Suprapubic skin (tissue), 4 donors: ENCODE measurements at regions not wholly inside any gene's neighbourhood (a gene's known extent, or its start where the extent isn't known, plus 50 kb on each side); places are given as distances from the start of the nearest gene placed in this dataset.

ENCODE experiments used
- CTCF ChIP-seq, 2 donors: fragments of 200-600 bp in 1 of 2; fragments of 450-650 bp in 1 of 2; sonication (generic) in 1 of 2; IDR thresholded peaks; one replicate each; pipeline ENCODE4 v1.5.1; 2016 to 2019; ENCODE audit warnings: antibody characterized with exemption in 2 of 2, mild to moderate bottlenecking in 1 of 2, moderate library complexity in 1 of 2
- EP300 ChIP-seq: sonication (generic); formaldehyde crosslinking; IDR thresholded peaks from one replicate; pipeline ENCODE4 v1.6.1; 2017; ENCODE audit warnings: antibody characterized with exemption
- POLR2A ChIP-seq, 2 donors: fragments of 450-650 bp; IDR thresholded peaks; one replicate each; pipeline ENCODE4 v1.6.1; 2017; ENCODE audit warnings: antibody characterized with exemption in 2 of 2, mild to moderate bottlenecking in 2 of 2, moderate library complexity in 2 of 2
- POLR2AphosphoS5 ChIP-seq, 3 donors: sonication (generic); formaldehyde crosslinking; IDR thresholded peaks; one replicate each; pipeline ENCODE4 v1.6.1; 2017; ENCODE audit warnings: antibody characterized with exemption in 3 of 3

GRCh38 chr2:41378420-41378819 is 669.4 kb upstream of the PKDCC start:
- no peak for TF ChIP-seq CTCF (IDR thresholded peaks at IDR 0.05)
- TF ChIP-seq POLR2A (IDR thresholded peaks at IDR 0.05), result no peak
- no peak for TF ChIP-seq EP300
- no peak for TF ChIP-seq POLR2AphosphoS5 (IDR thresholded peaks at IDR 0.05)
